HG02610 (cell line): ENCODE measurements at regions not wholly inside any gene's neighbourhood (a gene's known extent, or its start where the extent isn't known, plus 50 kb on each side); places are given as distances from the start of the nearest gene placed in this dataset.
A peak's percentile ranks its signal among the peaks of the same experiment; 100 is the strongest.
"Not testable (repeated sequence)": the region's sequence is repeated elsewhere in the genome, so short reads cannot be mapped to it uniquely, and the experiment has no call there.

Experiments
- ATAC-seq: cut with Tn5 transposase; IDR thresholded peaks from one replicate; pipeline ENCODE4 v1.9.1; 2021; ENCODE audit warnings: mild to moderate bottlenecking, moderate library complexity; ENCODE audit not compliant: unreplicated experiment

DNA sequence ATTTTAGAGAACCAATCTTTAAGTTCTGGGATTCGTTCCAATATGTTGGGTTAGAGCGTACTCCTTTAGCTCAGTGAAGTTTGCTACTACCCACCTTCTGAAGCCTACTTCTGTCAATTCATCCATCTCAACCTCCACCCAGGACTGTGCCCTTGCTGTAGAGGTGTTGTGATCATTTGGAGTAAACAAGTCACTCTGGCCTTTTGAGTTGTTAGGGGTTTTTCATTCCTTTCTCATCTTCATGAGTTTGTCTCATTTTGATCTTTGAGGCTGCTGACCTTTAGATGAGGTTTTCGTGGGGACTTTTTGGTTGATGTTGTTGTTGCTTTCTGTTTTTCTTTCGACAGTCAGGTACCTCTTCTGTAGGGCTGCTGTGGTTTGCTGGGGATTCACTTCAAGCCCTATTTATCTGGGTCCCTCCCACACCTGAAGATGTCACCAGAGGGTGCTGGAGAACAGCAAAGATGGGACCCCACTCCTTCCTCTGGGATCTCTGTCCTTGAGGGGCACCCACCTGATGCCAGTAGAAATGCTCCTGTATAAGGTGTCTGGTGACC, 158.4 kb downstream of the ANKRD36B start:
- ATAC-seq, result peak; percentile 48

- not testable (repeated sequence) for ATAC-seq
Measured at GRCh38 chr2:97422376-97422775, 167.3 kb downstream of the ANKRD36B start.

DNA sequence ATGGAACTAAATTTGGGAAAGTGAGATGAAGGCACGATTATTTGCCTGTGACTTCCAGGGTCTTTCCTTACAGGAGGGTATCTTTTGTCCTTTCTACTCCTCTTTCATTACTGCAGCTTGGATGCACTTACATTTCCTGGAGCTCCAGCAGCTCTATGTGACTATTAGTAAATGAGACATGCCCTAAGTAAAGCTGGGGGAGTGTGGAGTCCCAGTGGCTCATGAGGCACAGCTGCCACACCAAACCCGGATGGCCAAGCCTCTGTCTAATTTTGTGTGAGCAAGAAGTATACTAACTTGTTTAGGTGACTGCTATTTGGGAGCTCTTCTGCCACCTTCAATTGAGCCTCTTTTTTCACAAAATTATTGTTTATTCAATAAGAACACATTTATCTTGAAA, 183.3 kb downstream of the ANKRD36B start:
- not testable (repeated sequence) for ATAC-seq

DNA sequence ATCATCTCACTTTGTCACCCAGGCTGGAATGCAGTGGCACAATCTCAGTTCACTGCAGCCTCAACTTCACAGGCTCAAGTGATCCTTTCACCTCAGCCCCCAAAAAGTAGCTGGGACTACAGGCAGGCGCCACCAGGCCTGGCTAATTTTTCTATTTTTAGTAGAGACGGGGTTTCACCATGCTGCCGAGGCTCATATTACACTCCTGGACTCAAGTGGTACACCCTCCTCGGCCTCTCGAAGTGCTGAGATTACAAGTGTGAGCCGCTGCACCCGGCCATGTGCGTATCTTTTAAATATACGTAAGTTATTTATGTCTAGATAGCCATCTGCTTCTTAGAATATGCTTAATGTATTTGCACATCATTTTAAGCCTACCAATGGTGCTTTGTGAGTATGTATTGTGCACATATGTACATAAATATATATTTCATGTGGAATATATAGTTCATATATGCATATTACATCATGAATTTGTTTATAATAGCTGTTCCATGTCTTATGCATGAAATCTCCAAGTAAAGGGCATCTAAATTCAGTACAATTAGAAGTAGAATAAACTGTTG, 184.4 kb downstream of the ANKRD36B start:
- ATAC-seq, result not testable (repeated sequence)

- not testable (repeated sequence) for ATAC-seq
Measured at GRCh38 chr2:97402678-97403077, 187.0 kb downstream of the ANKRD36B start.

DNA sequence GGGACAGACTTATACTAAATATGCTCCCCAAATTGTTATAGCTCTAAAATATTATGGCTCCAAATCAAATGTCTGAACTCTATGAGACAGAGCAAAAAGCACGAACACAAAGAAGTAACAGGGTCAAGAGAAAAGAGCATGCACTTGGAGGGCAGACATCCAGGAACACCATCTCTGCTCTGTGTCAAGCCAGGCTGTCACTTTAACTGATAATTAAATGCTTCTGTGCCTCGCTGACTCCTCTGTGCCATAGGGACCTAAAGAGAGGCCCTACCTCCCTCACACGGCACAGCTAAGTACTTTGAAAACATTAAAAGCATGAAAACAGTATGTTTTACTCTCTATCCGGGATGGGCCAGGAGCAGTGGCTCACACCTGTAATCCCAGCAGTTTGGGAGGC, 194.0 kb downstream of the ANKRD36B start:
- not testable (repeated sequence) for ATAC-seq

DNA sequence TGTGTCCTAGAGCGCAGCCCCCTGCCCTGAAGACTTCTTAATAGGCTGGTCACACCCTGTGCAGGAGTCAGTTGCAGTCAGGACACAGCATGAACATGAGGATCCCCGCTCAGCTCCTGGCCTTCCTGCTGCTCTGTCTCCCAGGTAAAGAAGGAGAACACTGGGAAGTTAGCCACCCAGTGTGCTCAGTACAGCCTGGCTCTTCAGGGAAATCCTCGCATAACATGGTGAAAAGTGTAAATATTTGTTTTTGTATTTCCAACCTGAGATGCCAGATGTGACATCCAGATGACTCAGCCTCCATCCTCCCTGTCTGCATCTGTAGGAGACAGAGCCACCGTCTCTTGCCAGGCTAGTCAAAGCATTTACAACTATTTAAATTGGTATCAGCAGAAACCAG, 203.9 kb downstream of the ANKRD36B start:
- not testable (repeated sequence) for ATAC-seq

GRCh38 chr2:97375913-97376312, 213.8 kb downstream of the ANKRD36B start:
- not testable (repeated sequence) for ATAC-seq

GRCh38 chr2:97374426-97374825, 215.3 kb downstream of the ANKRD36B start:
- ATAC-seq, result not testable (repeated sequence)

- ATAC-seq, result not testable (repeated sequence)
Measured at GRCh38 chr2:97363159-97363558, 226.5 kb downstream of the ANKRD36B start.

DNA sequence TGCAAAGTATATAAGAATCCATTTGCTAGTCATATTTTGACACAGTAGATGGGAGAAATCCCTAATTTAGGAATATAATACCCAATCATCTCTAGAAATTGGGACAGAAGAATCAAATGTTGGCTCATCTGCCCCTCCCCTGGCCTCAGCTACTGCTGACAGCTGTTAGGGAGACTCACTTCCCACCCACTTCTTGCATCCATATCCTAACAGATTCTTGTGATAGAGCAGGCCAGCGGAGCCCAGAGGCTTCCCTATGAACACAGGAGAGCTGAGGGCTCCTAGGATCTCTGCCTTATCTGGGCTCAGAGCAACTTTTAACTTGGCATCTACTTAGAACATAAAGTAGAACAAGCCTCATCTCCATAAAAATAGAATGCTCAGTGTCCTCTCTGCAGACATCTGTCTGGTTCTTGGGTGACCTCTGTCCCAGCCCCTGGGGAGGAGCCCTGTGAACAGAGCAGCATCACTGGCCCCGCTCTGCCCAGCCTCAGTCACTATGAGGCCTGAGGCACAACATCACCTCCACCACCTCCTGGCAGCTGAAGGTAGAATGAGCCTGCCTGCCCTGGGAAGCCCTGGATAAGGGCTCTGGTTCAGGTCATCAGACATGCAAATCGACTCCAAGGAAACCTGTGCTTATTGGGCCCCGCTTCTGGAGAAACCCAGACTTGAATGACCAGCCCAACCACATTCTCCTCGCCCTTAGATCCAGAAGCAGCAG, 229.7 kb downstream of the ANKRD36B start:
- ATAC-seq, result no peak

DNA sequence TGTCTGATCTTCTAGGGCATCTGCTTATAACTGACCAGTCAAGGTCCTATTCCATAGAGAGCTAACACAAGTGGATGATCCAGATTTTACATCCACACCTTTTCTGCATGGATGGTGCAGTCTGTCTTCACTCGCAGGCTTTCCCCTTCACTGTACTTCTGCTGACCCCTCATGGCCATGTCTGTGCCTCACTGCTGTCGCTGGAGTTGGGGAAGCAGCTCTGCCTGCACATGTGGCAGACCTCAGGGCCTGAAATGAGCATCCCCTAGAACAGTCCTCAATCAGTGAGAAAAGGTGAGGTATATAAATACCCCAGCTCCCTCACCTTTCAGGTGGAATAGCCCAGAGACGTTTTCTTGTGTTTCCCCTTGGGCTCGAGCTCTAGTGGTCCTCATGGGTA, 233.8 kb downstream of the ANKRD36B start:
- no peak for ATAC-seq

GRCh38 chr2:97355176-97355575, 234.5 kb downstream of the ANKRD36B start:
- no peak for ATAC-seq

DNA sequence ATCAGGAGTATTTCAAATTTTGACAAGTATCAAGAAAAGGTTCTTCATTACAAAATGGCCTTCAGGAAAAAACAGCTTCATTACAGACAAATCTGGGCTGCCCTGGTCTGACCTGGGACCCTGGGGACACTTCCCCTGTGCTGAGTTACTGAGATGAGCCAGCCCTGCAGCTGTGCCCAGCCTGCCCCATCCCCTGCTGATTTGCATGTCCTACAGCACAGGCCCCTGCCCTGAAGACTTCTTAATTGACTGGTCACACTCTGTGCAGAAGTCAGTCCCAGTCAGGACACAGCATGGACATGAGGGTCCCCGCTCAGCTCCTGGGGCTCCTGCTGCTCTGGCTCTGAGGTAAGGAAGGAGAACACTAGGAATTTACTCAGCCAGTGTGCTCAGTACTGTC, 235.1 kb downstream of the ANKRD36B start:
- ATAC-seq, result no peak

DNA sequence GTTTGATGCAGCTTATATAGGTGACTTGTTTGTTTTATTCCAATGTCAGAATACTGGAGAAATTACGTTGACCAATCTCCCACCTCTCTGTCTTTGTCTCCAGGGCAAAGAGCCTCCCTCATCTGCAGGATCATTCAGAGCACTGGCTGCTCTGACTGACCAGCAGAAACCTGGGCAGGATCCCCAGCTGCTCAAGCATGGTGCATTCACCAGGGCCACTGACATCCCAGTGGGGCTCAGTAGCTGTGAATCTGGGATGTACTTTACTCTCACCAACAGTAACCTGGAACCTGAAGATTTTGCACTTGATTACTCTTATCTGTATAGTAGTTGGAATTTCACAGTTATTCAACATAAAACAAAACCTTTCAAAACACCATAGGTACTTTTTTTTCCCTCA, 235.9 kb downstream of the ANKRD36 start:
- ATAC-seq, result no peak

- ATAC-seq, result no peak
Measured at GRCh38 chr2:97348265-97348664, 235.3 kb downstream of the ANKRD36 start.

GRCh38 chr2:97344937-97345336, 232.0 kb downstream of the ANKRD36 start:
- ATAC-seq, result not testable (repeated sequence)

DNA sequence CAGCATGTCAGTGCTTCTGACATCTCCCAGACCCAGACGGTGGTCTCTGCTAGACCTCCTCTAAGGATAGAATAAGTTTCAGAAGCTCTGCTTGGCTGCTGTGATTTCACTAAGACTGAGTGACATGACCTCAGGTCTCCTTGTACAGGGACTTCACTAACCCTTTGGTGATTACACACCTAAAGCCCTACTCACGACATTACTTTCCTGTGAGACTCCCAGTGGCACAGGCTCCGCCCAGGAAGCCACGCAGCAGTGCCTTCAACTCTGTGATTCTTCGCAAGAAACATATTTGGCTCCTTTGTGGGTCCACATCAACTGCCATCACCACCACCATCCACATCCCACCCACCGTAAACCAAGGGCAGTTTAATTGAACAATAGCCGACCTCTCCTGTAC, 220.7 kb downstream of the ANKRD36 start:
- ATAC-seq, result not testable (repeated sequence)

DNA sequence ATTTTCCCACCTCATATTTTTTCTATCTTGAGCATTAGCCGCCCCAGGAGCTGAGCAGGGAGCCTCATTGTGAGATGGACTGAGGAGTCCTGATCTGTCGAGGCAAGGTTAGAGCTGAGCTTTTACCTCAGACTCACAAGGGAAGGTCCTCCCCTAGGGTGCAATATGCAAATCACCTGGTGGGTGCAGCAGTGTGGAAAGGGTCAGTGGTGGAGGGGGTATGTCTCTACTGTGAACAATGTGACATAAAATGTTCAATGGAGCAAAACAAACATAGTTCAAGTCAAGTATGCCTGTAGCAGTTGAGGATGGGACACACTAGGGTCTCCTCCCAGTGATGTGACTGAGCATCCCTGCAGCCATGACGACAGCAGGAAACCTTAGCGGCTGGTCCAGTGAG, 219.2 kb downstream of the ANKRD36 start:
- not testable (repeated sequence) for ATAC-seq

GRCh38 chr2:97321936-97322713, 209.2 kb downstream of the ANKRD36 start:
- not testable (repeated sequence) for ATAC-seq

- ATAC-seq, result not testable (repeated sequence)
Measured at GRCh38 chr2:97315358-97315757, 202.4 kb downstream of the ANKRD36 start.
